Stimulated activated CD4-positive, alpha-beta T cell treated with anti-CD3 and anti-CD28 coated beads, Interleukin-1b, Interleukin-23, amount 100 ng/mL, for 48 hours (primary cell): ENCODE measurements at regions not wholly inside any gene's neighbourhood (a gene's known extent, or its start where the extent isn't known, plus 50 kb on each side); places are given as distances from the start of the nearest gene placed in this dataset.

ENCODE experiments used
- DNase-seq: peaks from one replicate; pipeline ENCODE4 v3.0.0-alpha.2; 2020

- peak; percentile 22 for DNase-seq
These were observed 57.9 kb upstream of the EPAS1 start for GRCh38 chr2:46239175-46239846.

- DNase-seq: peak; percentile 80
These were observed 57.4 kb upstream of the EPAS1 start for GRCh38 chr2:46239847-46240181.

GRCh38 chr2:46241344-46241743 is 55.9 kb upstream of the EPAS1 start:
- no peak for DNase-seq

- DNase-seq: no peak
These were observed 51.3 kb upstream of the EPAS1 start for GRCh38 chr2:46245869-46246268.

- no peak for DNase-seq
These were observed 50.4 kb upstream of the EPAS1 start for GRCh38 chr2:46246790-46247189.
